ENCODE measurements at regions not wholly inside any gene's neighbourhood (a gene's known extent, or its start where the extent isn't known, plus 50 kb on each side); places are given as distances from the start of the nearest gene placed in this dataset.

DNA sequence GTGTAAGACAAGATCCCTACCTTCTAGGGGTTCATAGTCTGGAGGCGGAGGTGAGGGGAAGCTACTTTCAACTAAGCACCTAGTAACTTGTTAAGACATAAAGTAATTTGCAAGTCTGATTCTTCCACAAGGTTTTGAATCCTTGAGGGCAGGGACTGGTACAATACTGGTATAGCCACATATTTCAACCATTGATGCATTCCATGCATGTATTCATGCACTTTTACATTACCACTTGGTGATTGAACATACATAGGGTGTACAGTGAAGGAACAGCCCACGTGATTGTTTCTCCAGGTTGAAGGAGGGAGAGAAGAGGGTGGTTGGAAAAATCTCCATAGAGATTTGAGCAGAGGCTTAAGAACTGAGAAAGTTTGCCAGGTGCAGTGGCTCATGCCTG is 62.0 kb upstream of the PAX6 start:
- TF ChIP-seq CTCF (conservative IDR thresholded peaks at IDR 0.05; ENCODE audit: low read length) (no peak), EZH2phosphoT487 (IDR thresholded peaks at IDR 0.05; ENCODE audit: borderline replicate concordance) (no peak)

Data from Loucy (cell line).